HEK293 (cell line): ENCODE measurements at regions not wholly inside any gene's neighbourhood (a gene's known extent, or its start where the extent isn't known, plus 50 kb on each side); places are given as distances from the start of the nearest gene placed in this dataset.

ENCODE experiments used
- CTCF ChIA-PET: fragments of 350-600 bp; formaldehyde crosslinking; extraction: SDS; loops from one replicate; lab custom pipeline; 2021; ENCODE audit warnings: antibody characterized with exemption; lab: Yijun Ruan, JAX
- POLR2A ChIA-PET: fragments of 300-600 bp; formaldehyde crosslinking; extraction: SDS; loops from one replicate; lab custom pipeline; 2020; ENCODE audit warnings: antibody characterized with exemption, inconsistent platforms; lab: Yijun Ruan, JAX
- H3K27ac ChIP-seq: fragments of 200-500 bp; sonication (Bioruptor generic); 2 replicates; pipeline ENCODE4 v1.5.1; 2014; ENCODE audit warnings: low read depth, low read length, control low read depth, inconsistent platforms; ENCODE audit errors: extremely low read depth
- H3K36me3 ChIP-seq, 2 experiments: fragments of 200-500 bp in 1 of 2; sonication (Bioruptor generic) in 1 of 2; 1 replicate in 1 of 2; 2 replicates in 1 of 2; pipeline ENCODE4 v1.5.1; 2014 to 2017; ENCODE audit warnings: inconsistent platforms in 2 of 2, low read length in 2 of 2; ENCODE audit not compliant: control insufficient read depth in 2 of 2, insufficient read depth in 1 of 2
- H3K4me1 ChIP-seq: fragments of 200-500 bp; sonication (Bioruptor generic); 2 replicates; pipeline ENCODE4 v1.5.1; 2014; ENCODE audit warnings: mild to moderate bottlenecking, low read length, inconsistent platforms; ENCODE audit not compliant: control insufficient read depth, insufficient read depth
- H3K4me3 ChIP-seq: 2 replicates; pipeline ENCODE4 v1.5.1; 2011; ENCODE audit warnings: low read depth, mild to moderate bottlenecking, control low read depth, low read length, moderate library complexity
- H3K9me3 ChIP-seq: fragments of 200-500 bp; sonication (Bioruptor generic); 2 replicates; pipeline ENCODE4 v1.5.1; 2014; ENCODE audit warnings: low read depth, low read length, inconsistent platforms; ENCODE audit not compliant: control insufficient read depth, insufficient read depth
- ELK4 ChIP-seq: IDR thresholded peaks from 2 replicates; pipeline ENCODE4 v1.6.1; 2011; ENCODE audit warnings: mild to moderate bottlenecking, low read depth, low read length, borderline replicate concordance
- GLIS2 ChIP-seq: fragments of 450-650 bp; formaldehyde crosslinking; IDR thresholded peaks from 2 replicates; pipeline ENCODE4 v1.5.1; 2016; ENCODE audit warnings: missing biosample characterization, missing genetic modification characterization
- PBX3 ChIP-seq: sonication (generic); formaldehyde crosslinking; IDR thresholded peaks from 2 replicates; pipeline ENCODE4 v1.8.1; 2022; ENCODE audit warnings: mild to moderate bottlenecking, moderate library complexity, missing genetic modification reagents
- REST ChIP-seq: fragments of 450-650 bp; formaldehyde crosslinking; IDR thresholded peaks from 2 replicates; pipeline ENCODE4 v1.5.1; 2016; ENCODE audit warnings: missing biosample characterization, missing genetic modification characterization
- ZNF221 ChIP-seq: fragments of 450-650 bp; formaldehyde crosslinking; IDR thresholded peaks from 2 replicates; pipeline ENCODE4 v1.5.1; 2017; ENCODE audit warnings: missing biosample characterization, missing genetic modification characterization, borderline replicate concordance
- ZNF223 ChIP-seq: fragments of 450-650 bp; formaldehyde crosslinking; IDR thresholded peaks from 2 replicates; pipeline ENCODE4 v1.5.1; 2016; ENCODE audit warnings: missing biosample characterization, missing genetic modification characterization
- ZNF274 ChIP-seq, 2 experiments: fragments of 200-500 bp in 1 of 2; fragments of 450-650 bp in 1 of 2; sonication (Bioruptor generic) in 1 of 2; formaldehyde crosslinking in 1 of 2; IDR thresholded peaks; 2 replicates each; pipeline versions ENCODE4 v1.5.1 to v1.6.1; 2014 to 2016; ENCODE audit warnings: borderline replicate concordance in 1 of 2, inconsistent platforms in 1 of 2, low read length in 1 of 2, missing biosample characterization in 1 of 2, missing genetic modification characterization in 1 of 2
- ZNF302 ChIP-seq: fragments of 450-650 bp; formaldehyde crosslinking; IDR thresholded peaks from 2 replicates; pipeline ENCODE4 v1.5.1; 2016; ENCODE audit warnings: missing biosample characterization, missing genetic modification characterization, low read depth
- ZNF449 ChIP-seq: fragments of 450-650 bp; formaldehyde crosslinking; IDR thresholded peaks from 2 replicates; pipeline ENCODE4 v1.5.1; 2017; ENCODE audit warnings: missing biosample characterization, mild to moderate bottlenecking, missing genetic modification characterization, moderate library complexity
- ZNF518A ChIP-seq: fragments of 450-650 bp; formaldehyde crosslinking; conservative IDR thresholded peaks from 2 replicates; pipeline ENCODE4 v1.5.1; 2016; ENCODE audit warnings: low read depth, missing biosample characterization, missing genetic modification characterization
- ZNF664 ChIP-seq: fragments of 450-650 bp; formaldehyde crosslinking; IDR thresholded peaks from 2 replicates; pipeline ENCODE4 v1.5.1; 2016; ENCODE audit warnings: missing biosample characterization, missing genetic modification characterization
- ZNF747 ChIP-seq: fragments of 450-650 bp; formaldehyde crosslinking; IDR thresholded peaks from 2 replicates; pipeline ENCODE4 v1.5.1; 2016; ENCODE audit warnings: missing biosample characterization, missing genetic modification characterization
- ZNF791 ChIP-seq: fragments of 450-650 bp; formaldehyde crosslinking; IDR thresholded peaks from 2 replicates; pipeline ENCODE4 v1.5.1; 2016; ENCODE audit warnings: missing biosample characterization, missing genetic modification characterization
- ZXDB ChIP-seq: fragments of 450-650 bp; formaldehyde crosslinking; IDR thresholded peaks from 2 replicates; pipeline ENCODE4 v1.5.1; 2016; ENCODE audit warnings: missing biosample characterization, missing genetic modification characterization

- H3K4me1 ChIP-seq: no peaks in the 10 kb centered on the region
- no peak overlapping the region for H3K4me3 ChIP-seq
- TF ChIP-seq ZXDB: no peak
- TF ChIP-seq ZNF449 (tag by site-specific recombination): no peak
- TF ChIP-seq ZNF274 (IDR thresholded peaks at IDR 0.05; ENCODE audit: low read length): no peak
- no peak for TF ChIP-seq ZNF274 (tag by site-specific recombination; IDR thresholded peaks at IDR 0.05; ENCODE audit: borderline replicate concordance)
- no peak for TF ChIP-seq ELK4
- no peak for TF ChIP-seq ZNF223
- TF ChIP-seq ZNF791 (tag by site-specific recombination): no peak
- no peak for TF ChIP-seq ZNF518A (tag by site-specific recombination)
- TF ChIP-seq ZNF747 (tag by site-specific recombination): no peak
- no peak for TF ChIP-seq GLIS2 (tag by site-specific recombination)
- TF ChIP-seq REST (tag by site-specific recombination): no peak
- TF ChIP-seq ZNF664: no peak
- TF ChIP-seq ZNF302 (tag by site-specific recombination): no peak
- no peak for TF ChIP-seq PBX3 (CRISPR knock-in tag)
- TF ChIP-seq ZNF221 (tag by site-specific recombination): no peak
- TF ChIP-seq, all 188 proteins: peak for 0
- ChIA-PET CTCF (interaction anchor here (0.6 to 7.4 kb wide), 17 partner anchors 10 to 1242 kb away, joined by 3 to 324 read pairs (median 5); no protein-coding TSS in a partner anchor), POLR2A (no interaction called here)
- no peaks in the 10 kb centered on the region for H3K36me3 ChIP-seq
- no peak overlapping the region for H3K27ac ChIP-seq
- H3K9me3 ChIP-seq: no peaks in the 10 kb centered on the region
These were observed 80.9 kb upstream of the DYNC1I1 start for GRCh38 chr7:95691464-95691863.
